GM23338 (cell line): ENCODE measurements at regions not wholly inside any gene's neighbourhood (a gene's known extent, or its start where the extent isn't known, plus 50 kb on each side); places are given as distances from the start of the nearest gene placed in this dataset.

ENCODE experiments used
- EZH2 ChIP-seq: fragments of 200-600 bp; sonication (generic); IDR thresholded peaks from one replicate; pipeline ENCODE4 v1.8.0; 2017; ENCODE audit warnings: antibody characterized with exemption, mild to moderate bottlenecking, low read depth; ENCODE audit not compliant: unreplicated experiment
- POLR2AphosphoS5 ChIP-seq: IDR thresholded peaks from 2 replicates; pipeline ENCODE4 v1.6.1; 2016; ENCODE audit warnings: antibody characterized with exemption, low read depth
- TF ChIP-seq, protein P1 (sequence below), 2 experiments: fragments of 200-600 bp in 1 of 2; sonication (generic) in 1 of 2; conservative IDR thresholded peaks; 2 replicates each; pipeline versions ENCODE4 v1.5.1 to v1.6.1; 2016 to 2017; ENCODE audit warnings: antibody characterized with exemption in 2 of 2, low read depth in 2 of 2, mild to moderate bottlenecking in 2 of 2, moderate library complexity in 1 of 2

DNA sequence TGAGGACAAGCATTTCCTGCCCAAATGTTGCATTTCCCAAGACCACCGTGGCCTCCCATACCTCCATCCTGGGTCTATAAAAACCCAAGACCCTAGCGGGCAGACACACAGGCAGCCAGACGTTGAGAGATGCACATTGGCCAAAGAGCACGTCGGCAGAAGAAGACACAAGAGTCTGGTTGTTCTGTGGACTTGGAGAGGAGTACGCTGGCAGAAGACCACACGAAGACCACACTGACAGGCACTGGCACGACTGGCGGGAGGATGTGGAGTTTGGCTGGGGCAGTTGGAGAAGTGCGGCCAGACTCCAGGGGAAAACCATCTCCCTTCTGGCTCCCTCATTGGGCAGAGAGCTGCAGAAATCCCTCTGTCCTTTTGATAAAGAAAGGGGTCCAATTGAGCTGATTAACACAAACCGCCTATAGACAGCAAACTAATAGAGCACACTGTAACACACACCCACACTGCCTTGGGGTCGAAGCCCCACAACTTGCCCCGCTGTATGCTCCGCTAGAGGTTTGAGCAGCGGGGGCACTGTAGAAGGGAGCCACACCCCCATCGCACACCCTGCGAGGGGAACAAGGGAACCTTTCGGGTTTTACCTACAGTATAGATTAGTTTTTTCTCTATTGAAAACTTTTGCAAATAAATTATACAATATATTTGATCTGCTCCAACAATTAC, 376.7 kb upstream of the KLHL4 start:
- TF ChIP-seq, protein P1, sequence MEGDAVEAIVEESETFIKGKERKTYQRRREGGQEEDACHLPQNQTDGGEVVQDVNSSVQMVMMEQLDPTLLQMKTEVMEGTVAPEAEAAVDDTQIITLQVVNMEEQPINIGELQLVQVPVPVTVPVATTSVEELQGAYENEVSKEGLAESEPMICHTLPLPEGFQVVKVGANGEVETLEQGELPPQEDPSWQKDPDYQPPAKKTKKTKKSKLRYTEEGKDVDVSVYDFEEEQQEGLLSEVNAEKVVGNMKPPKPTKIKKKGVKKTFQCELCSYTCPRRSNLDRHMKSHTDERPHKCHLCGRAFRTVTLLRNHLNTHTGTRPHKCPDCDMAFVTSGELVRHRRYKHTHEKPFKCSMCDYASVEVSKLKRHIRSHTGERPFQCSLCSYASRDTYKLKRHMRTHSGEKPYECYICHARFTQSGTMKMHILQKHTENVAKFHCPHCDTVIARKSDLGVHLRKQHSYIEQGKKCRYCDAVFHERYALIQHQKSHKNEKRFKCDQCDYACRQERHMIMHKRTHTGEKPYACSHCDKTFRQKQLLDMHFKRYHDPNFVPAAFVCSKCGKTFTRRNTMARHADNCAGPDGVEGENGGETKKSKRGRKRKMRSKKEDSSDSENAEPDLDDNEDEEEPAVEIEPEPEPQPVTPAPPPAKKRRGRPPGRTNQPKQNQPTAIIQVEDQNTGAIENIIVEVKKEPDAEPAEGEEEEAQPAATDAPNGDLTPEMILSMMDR (conservative IDR thresholded peaks at IDR 0.05; ENCODE audit: low read depth in 2 of 2), result no peak
- TF ChIP-seq POLR2AphosphoS5, result no peak
- TF ChIP-seq EZH2, result no peak
